ENCODE measurements at regions not wholly inside any gene's neighbourhood (a gene's known extent, or its start where the extent isn't known, plus 50 kb on each side); places are given as distances from the start of the nearest gene placed in this dataset.

- no peak for TF ChIP-seq EZH2phosphoT487 (IDR thresholded peaks at IDR 0.05; ENCODE audit: low read length)
- no peak for TF ChIP-seq CTCF (IDR thresholded peaks at IDR 0.05; ENCODE audit: low read length)
- TF ChIP-seq EZH2 (optimal IDR thresholded peaks at IDR 0.05; ENCODE audit: low read depth, low read length), result no peak
- H3K27ac ChIP-seq (ENCODE audit: low read length), result no peak overlapping the region
- no peak overlapping the region for H2AFZ ChIP-seq (ENCODE audit: low read length)
- H3K4me1 ChIP-seq (ENCODE audit: low read length), result no peaks in the 10 kb centered on the region
- H3K9me3 ChIP-seq (replicated peaks; ENCODE audit: insufficient read depth, low read length), result no peaks in the 10 kb centered on the region
- DNase-seq, result no peak
- no peaks in the 10 kb centered on the region for H3K9me2 ChIP-seq (replicated peaks; ENCODE audit: insufficient read depth, low read length)
- H3K9ac ChIP-seq (ENCODE audit: low read length), result no peak overlapping the region
- H3F3A ChIP-seq (ENCODE audit: insufficient read depth, low read length), result no peaks in the 10 kb centered on the region
- no peaks in the 10 kb centered on the region for H3K36me3 ChIP-seq (replicated peaks; ENCODE audit: insufficient read depth, low read length)
- no peak overlapping the region for H3K4me2 ChIP-seq (ENCODE audit: low read depth, low read length)
- no peaks in the 10 kb centered on the region for H4K20me1 ChIP-seq (ENCODE audit: insufficient read depth, low read length)
- H3K79me2 ChIP-seq (ENCODE audit: low read length), result no peaks in the 10 kb centered on the region
- no peak overlapping the region for H3K4me3 ChIP-seq (ENCODE audit: low read length)
- H3K27me3 ChIP-seq (replicated peaks; ENCODE audit: insufficient read depth, low read length), result no peaks in the 10 kb centered on the region
Measured at GRCh38 chr2:58800881-58801280, 559.8 kb upstream of the FANCL start.

GRCh38 chr2:58798676-58799208, 557.6 kb upstream of the FANCL start:
- H3K9me2 ChIP-seq (replicated peaks; ENCODE audit: insufficient read depth, low read length), result no peaks in the 10 kb centered on the region
- H3F3A ChIP-seq (ENCODE audit: insufficient read depth, low read length), result no peaks in the 10 kb centered on the region
- H3K9ac ChIP-seq (ENCODE audit: low read length), result no peak overlapping the region
- no peak overlapping the region for H3K27ac ChIP-seq (ENCODE audit: low read length)
- H3K4me2 ChIP-seq (ENCODE audit: low read depth, low read length), result no peak overlapping the region
- H3K4me1 ChIP-seq (ENCODE audit: low read length), result no peaks in the 10 kb centered on the region
- TF ChIP-seq EZH2 (optimal IDR thresholded peaks at IDR 0.05; ENCODE audit: low read depth, low read length) (no peak), CTCF (IDR thresholded peaks at IDR 0.05; ENCODE audit: low read length) (no peak), EZH2phosphoT487 (IDR thresholded peaks at IDR 0.05; ENCODE audit: low read length) (no peak)
- no peaks in the 10 kb centered on the region for H3K79me2 ChIP-seq (ENCODE audit: low read length)
- H3K27me3 ChIP-seq (replicated peaks; ENCODE audit: insufficient read depth, low read length), result no peaks in the 10 kb centered on the region
- no peak overlapping the region for H2AFZ ChIP-seq (ENCODE audit: low read length)
- no peak for DNase-seq
- H3K36me3 ChIP-seq (replicated peaks; ENCODE audit: insufficient read depth, low read length), result no peaks in the 10 kb centered on the region
- no peaks in the 10 kb centered on the region for H3K9me3 ChIP-seq (replicated peaks; ENCODE audit: insufficient read depth, low read length)
- H3K4me3 ChIP-seq (ENCODE audit: low read length), result no peak overlapping the region
- no peaks in the 10 kb centered on the region for H4K20me1 ChIP-seq (ENCODE audit: insufficient read depth, low read length)

- Histone ChIP-seq H3F3A (ENCODE audit: insufficient read depth, low read length) (no peaks in the 10 kb centered on the region), H3K4me3 (ENCODE audit: low read length) (no peak overlapping the region), H3K4me1 (ENCODE audit: low read length) (no peaks in the 10 kb centered on the region), H3K9me2 (replicated peaks; ENCODE audit: insufficient read depth, low read length) (no peaks in the 10 kb centered on the region), H3K9me3 (replicated peaks; ENCODE audit: insufficient read depth, low read length) (no peaks in the 10 kb centered on the region), H3K36me3 (replicated peaks; ENCODE audit: insufficient read depth, low read length) (no peaks in the 10 kb centered on the region), H3K27me3 (replicated peaks; ENCODE audit: insufficient read depth, low read length) (no peaks in the 10 kb centered on the region), H3K27ac (ENCODE audit: low read length) (no peak overlapping the region), H2AFZ (ENCODE audit: low read length) (no peak overlapping the region), H4K20me1 (ENCODE audit: insufficient read depth, low read length) (no peaks in the 10 kb centered on the region), H3K79me2 (ENCODE audit: low read length) (no peaks in the 10 kb centered on the region), H3K4me2 (ENCODE audit: low read depth, low read length) (no peak overlapping the region), H3K9ac (ENCODE audit: low read length) (no peak overlapping the region)
- TF ChIP-seq EZH2phosphoT487 (IDR thresholded peaks at IDR 0.05; ENCODE audit: low read length), result no peak
- TF ChIP-seq CTCF (IDR thresholded peaks at IDR 0.05; ENCODE audit: low read length), result no peak
- TF ChIP-seq EZH2 (optimal IDR thresholded peaks at IDR 0.05; ENCODE audit: low read depth, low read length), result no peak
- no peak for DNase-seq
Measured at GRCh38 chr2:58796239-58796910, 555.2 kb upstream of the FANCL start.

Measured in MM.1S (cell line).